Liver (tissue), 8 donors: ENCODE measurements at regions not wholly inside any gene's neighbourhood (a gene's known extent, or its start where the extent isn't known, plus 50 kb on each side); places are given as distances from the start of the nearest gene placed in this dataset.

Source experiments
- DNase-seq: peaks from one replicate; pipeline ENCODE4 v3.0.0-alpha.2; 2017; ENCODE audit warnings: low spot score
- H3K27ac ChIP-seq, 2 donors: one replicate each; pipeline ENCODE4 v1.7.0; 2013; ENCODE audit warnings: inconsistent platforms in 2 of 2, low read length in 2 of 2, control low read depth in 1 of 2, low read depth in 1 of 2, mild to moderate bottlenecking in 1 of 2
- H3K27me3 ChIP-seq, 4 donors: one replicate each; pipeline versions ENCODE4 v1.6.1 to v1.7.0; 2013; ENCODE audit warnings: low read length in 3 of 4, inconsistent platforms in 1 of 4, mild to moderate bottlenecking in 1 of 4, moderate library complexity in 1 of 4; ENCODE audit not compliant: control insufficient read depth in 4 of 4, insufficient read depth in 4 of 4
- H3K36me3 ChIP-seq, 4 donors: one replicate each; pipeline versions ENCODE4 v1.6.1 to v1.7.0; 2013; ENCODE audit warnings: low read length in 3 of 4, mild to moderate bottlenecking in 3 of 4, low read depth in 1 of 4, moderate library complexity in 1 of 4; ENCODE audit not compliant: control insufficient read depth in 4 of 4, insufficient read depth in 3 of 4
- H3K4me1 ChIP-seq, 4 donors: one replicate each; pipeline versions ENCODE4 v1.6.1 to v1.7.0; 2013; ENCODE audit warnings: low read length in 3 of 4, mild to moderate bottlenecking in 3 of 4, moderate library complexity in 1 of 4; ENCODE audit not compliant: control insufficient read depth in 4 of 4, insufficient read depth in 4 of 4
- H3K4me3 ChIP-seq, 3 donors: one replicate each; pipeline versions ENCODE4 v1.6.1 to v1.7.0; 2013; ENCODE audit warnings: low read length in 3 of 3, control low read depth in 1 of 3, low read depth in 1 of 3, mild to moderate bottlenecking in 1 of 3
- H3K9ac ChIP-seq, 2 donors: one replicate each; pipeline ENCODE4 v1.7.0; 2013; ENCODE audit warnings: low read length in 2 of 2, mild to moderate bottlenecking in 2 of 2, moderate library complexity in 2 of 2, control low read depth in 1 of 2, low read depth in 1 of 2
- H3K9me3 ChIP-seq, 4 donors: one replicate each; pipeline versions ENCODE4 v1.6.1 to v1.7.0; 2013; ENCODE audit warnings: low read length in 3 of 4; ENCODE audit not compliant: control insufficient read depth in 4 of 4
- CTCF ChIP-seq: fragments of 150-350 bp; IDR thresholded peaks from 2 replicates; pipeline ENCODE4 v1.5.1; 2017; ENCODE audit warnings: improper control_type of control experiment, low read depth, low read length; ENCODE audit not compliant: missing input control
- FOXA1 ChIP-seq: IDR thresholded peaks from 2 replicates; pipeline ENCODE4 v1.6.1; 2016; ENCODE audit warnings: antibody characterized with exemption
- GABPA ChIP-seq, 2 donors: IDR thresholded peaks in 1 of 2; conservative IDR thresholded peaks in 1 of 2; 2 replicates each; pipeline ENCODE4 v1.6.1; 2016; ENCODE audit warnings: antibody characterized with exemption in 2 of 2, mild to moderate bottlenecking in 1 of 2, moderate library complexity in 1 of 2
- HNF4A ChIP-seq, 2 donors: conservative IDR thresholded peaks; 2 replicates each; pipeline ENCODE4 v1.6.1; 2016; ENCODE audit warnings: antibody characterized with exemption in 2 of 2, mild to moderate bottlenecking in 2 of 2
- HNF4G ChIP-seq: IDR thresholded peaks from 2 replicates; pipeline ENCODE4 v1.6.1; 2016; ENCODE audit warnings: antibody characterized with exemption
- JUND ChIP-seq, 2 donors: IDR thresholded peaks; 2 replicates each; pipeline ENCODE4 v1.6.1; 2016; ENCODE audit warnings: antibody characterized with exemption in 2 of 2
- NR2F2 ChIP-seq: IDR thresholded peaks from 2 replicates; pipeline ENCODE4 v1.6.1; 2016; ENCODE audit warnings: antibody characterized with exemption
- REST ChIP-seq: IDR thresholded peaks from 2 replicates; pipeline ENCODE4 v1.6.1; 2016; ENCODE audit warnings: antibody characterized with exemption, mild to moderate bottlenecking
- RXRA ChIP-seq, 2 donors: IDR thresholded peaks; 2 replicates each; pipeline ENCODE4 v1.6.1; 2017 to 2018; ENCODE audit warnings: antibody characterized with exemption in 2 of 2, mild to moderate bottlenecking in 1 of 2
- TAF1 ChIP-seq: conservative IDR thresholded peaks from 2 replicates; pipeline ENCODE4 v1.6.1; 2016; ENCODE audit warnings: antibody characterized with exemption, mild to moderate bottlenecking
- YY1 ChIP-seq: IDR thresholded peaks from 2 replicates; pipeline ENCODE4 v1.6.1; 2016; ENCODE audit warnings: antibody characterized with exemption, mild to moderate bottlenecking
- ZBTB33 ChIP-seq: IDR thresholded peaks from 2 replicates; pipeline ENCODE4 v1.6.1; 2016; ENCODE audit warnings: antibody characterized with exemption
- WGBS: extraction: QIAGEN DNeasy Blood & Tissue Kit; methylation state at CpG from one replicate; pipeline ENCODE4 v1.1.7; 2013; 5-methylcytosine and 5-hydroxymethylcytosine counted together
- TF ChIP-seq, protein P1 (sequence below): IDR thresholded peaks from 2 replicates; pipeline ENCODE4 v1.6.1; 2016; ENCODE audit warnings: antibody characterized with exemption
- TF ChIP-seq, protein P2 (sequence below): IDR thresholded peaks from 2 replicates; pipeline ENCODE4 v1.6.1; 2016; ENCODE audit warnings: antibody characterized with exemption
- donor health status: healthy.
- donor health status: healthy.
- donor health status: healthy.
- donor health status: healthy.
- donor health status: healthy.

- no peaks in the 10 kb centered on the region for H3K27me3 ChIP-seq
- no peaks in the 10 kb centered on the region for H3K36me3 ChIP-seq
- WGBS = 76% methylated on average over 1 of the region's 1 CpG
- H3K4me1 ChIP-seq = no peaks in the 10 kb centered on the region
- peaks cover 0 to 3% (median 0%) of the 10 kb centered on the region in 4 donors for H3K9me3 ChIP-seq
- no peak overlapping the region for H3K27ac ChIP-seq
- H3K4me3 ChIP-seq = no peak overlapping the region
- DNase-seq = no peak
- TF ChIP-seq HNF4A (conservative IDR thresholded peaks at IDR 0.05) (no peak), CTCF (no peak), TAF1 (no peak), ZBTB33 (no peak), REST (no peak)
- TF ChIP-seq, protein P1, sequence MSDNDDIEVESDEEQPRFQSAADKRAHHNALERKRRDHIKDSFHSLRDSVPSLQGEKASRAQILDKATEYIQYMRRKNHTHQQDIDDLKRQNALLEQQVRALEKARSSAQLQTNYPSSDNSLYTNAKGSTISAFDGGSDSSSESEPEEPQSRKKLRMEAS = no peak
- TF ChIP-seq, protein P2, sequence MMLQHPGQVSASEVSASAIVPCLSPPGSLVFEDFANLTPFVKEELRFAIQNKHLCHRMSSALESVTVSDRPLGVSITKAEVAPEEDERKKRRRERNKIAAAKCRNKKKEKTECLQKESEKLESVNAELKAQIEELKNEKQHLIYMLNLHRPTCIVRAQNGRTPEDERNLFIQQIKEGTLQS = no peak
- H3K9ac ChIP-seq = no peak overlapping the region
Measured at GRCh38 chr21:22855581-22855980, 1857.4 kb downstream of the NCAM2 start.

DNA sequence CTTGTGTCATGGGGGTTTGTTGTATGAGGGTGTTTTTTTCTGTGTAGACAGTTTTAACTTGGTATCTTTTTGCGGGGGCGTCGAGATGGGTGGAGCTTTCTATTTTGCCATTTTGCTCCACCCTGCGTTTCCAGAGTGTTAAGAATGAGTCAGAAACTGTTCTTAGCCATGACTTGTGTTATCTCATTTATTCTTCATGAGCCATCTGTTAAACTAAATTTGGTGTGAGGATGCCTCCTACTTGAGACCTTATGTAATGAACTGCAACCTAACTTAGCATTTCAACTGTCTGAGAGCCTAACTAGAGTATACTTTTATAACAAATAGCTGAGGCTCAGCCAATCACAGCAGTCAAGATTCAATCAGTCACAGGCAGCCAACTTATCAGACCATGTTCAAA, 1873.5 kb downstream of the NCAM2 start:
- Histone ChIP-seq H3K9me3 (no peaks in the 10 kb centered on the region), H3K4me1 (no peaks in the 10 kb centered on the region), H3K4me3 (no peak overlapping the region), H3K9ac (no peak overlapping the region), H3K27ac (no peak overlapping the region), H3K36me3 (no peaks in the 10 kb centered on the region), H3K27me3 (peaks cover 0 to 3% (median 0%) of the 10 kb centered on the region in 4 donors)
- no peak for TF ChIP-seq JUND (IDR thresholded peaks at IDR 0.05)
- no peak for TF ChIP-seq FOXA1
- no peak for TF ChIP-seq REST
- TF ChIP-seq HNF4A (conservative IDR thresholded peaks at IDR 0.05) = no peak
- no peak for TF ChIP-seq NR2F2
- no peak for TF ChIP-seq ZBTB33
- TF ChIP-seq HNF4G = no peak
- TF ChIP-seq YY1 = no peak
- TF ChIP-seq, protein P1 = no peak
- no peak for TF ChIP-seq GABPA (IDR thresholded peaks at IDR 0.05 in 1 of 2, conservative IDR thresholded peaks at IDR 0.05 in 1 of 2)
- no peak for TF ChIP-seq TAF1
- TF ChIP-seq RXRA (IDR thresholded peaks at IDR 0.05) = no peak
- 81% methylated on average over 4 of the region's 4 CpGs for WGBS
- no peak for DNase-seq
